IPS-18c (cell line): ENCODE measurements at regions not wholly inside any gene's neighbourhood (a gene's known extent, or its start where the extent isn't known, plus 50 kb on each side); places are given as distances from the start of the nearest gene placed in this dataset.

ENCODE experiments used
- H3K4me3 ChIP-seq: 2 replicates; pipeline ENCODE4 v1.7.0; 2013; ENCODE audit warnings: low read depth, mild to moderate bottlenecking, low read length, moderate library complexity; ENCODE audit not compliant: insufficient read depth
- H3K9me3 ChIP-seq: one replicate; pipeline ENCODE4 v1.6.1; 2013; ENCODE audit warnings: mild to moderate bottlenecking, low read length, moderate library complexity; ENCODE audit not compliant: control insufficient read depth, insufficient read depth

- H3K9me3 ChIP-seq, result no peaks in the 10 kb centered on the region
- H3K4me3 ChIP-seq, result no peak overlapping the region
These were observed 497.9 kb downstream of the ANXA1 start for GRCh38 chr9:73649552-73649951.

GRCh38 chr9:73655363-73655762 is 503.7 kb downstream of the ANXA1 start:
- H3K9me3 ChIP-seq, result no peaks in the 10 kb centered on the region

GRCh38 chr9:73655831-73656230 is 504.2 kb downstream of the ANXA1 start:
- H3K9me3 ChIP-seq, result no peaks in the 10 kb centered on the region
- no peak overlapping the region for H3K4me3 ChIP-seq

More at GRCh38 chr9:73655363-73655762, 503.7 kb downstream of the ANXA1 start:
- H3K4me3 ChIP-seq, result no peak overlapping the region

GRCh38 chr9:73665253-73665652 is 513.6 kb downstream of the ANXA1 start:
- Histone ChIP-seq H3K9me3 (no peaks in the 10 kb centered on the region), H3K4me3 (no peak overlapping the region)

GRCh38 chr9:73667749-73668148 is 516.1 kb downstream of the ANXA1 start:
- Histone ChIP-seq H3K9me3 (no peaks in the 10 kb centered on the region), H3K4me3 (no peak overlapping the region)

GRCh38 chr9:73680831-73681230 is 529.2 kb downstream of the ANXA1 start:
- Histone ChIP-seq H3K9me3 (no peaks in the 10 kb centered on the region), H3K4me3 (no peak overlapping the region)

GRCh38 chr9:73682789-73683188 is 531.1 kb downstream of the ANXA1 start:
- H3K9me3 ChIP-seq, result no peaks in the 10 kb centered on the region

GRCh38 chr9:73683862-73684591 is 532.4 kb downstream of the ANXA1 start:
- H3K4me3 ChIP-seq, result no peak overlapping the region
- no peaks in the 10 kb centered on the region for H3K9me3 ChIP-seq

More at GRCh38 chr9:73682789-73683188, 531.1 kb downstream of the ANXA1 start:
- no peak overlapping the region for H3K4me3 ChIP-seq

- H3K4me3 ChIP-seq, result no peak overlapping the region
- no peaks in the 10 kb centered on the region for H3K9me3 ChIP-seq
These were observed 532.9 kb downstream of the ANXA1 start for GRCh38 chr9:73684601-73685000.

GRCh38 chr9:73685786-73686185 is 534.1 kb downstream of the ANXA1 start:
- no peak overlapping the region for H3K4me3 ChIP-seq
- no peaks in the 10 kb centered on the region for H3K9me3 ChIP-seq

- no peaks in the 10 kb centered on the region for H3K9me3 ChIP-seq
- H3K4me3 ChIP-seq, result no peak overlapping the region
These were observed 537.6 kb downstream of the ANXA1 start for GRCh38 chr9:73689051-73689870.

GRCh38 chr9:73701415-73702057 is 549.9 kb downstream of the ANXA1 start:
- Histone ChIP-seq H3K9me3 (no peaks in the 10 kb centered on the region), H3K4me3 (no peak overlapping the region)

GRCh38 chr9:73714294-73714693 is 562.6 kb downstream of the ANXA1 start:
- no peaks in the 10 kb centered on the region for H3K9me3 ChIP-seq
- H3K4me3 ChIP-seq, result no peak overlapping the region

- no peaks in the 10 kb centered on the region for H3K9me3 ChIP-seq
- H3K4me3 ChIP-seq, result no peak overlapping the region
These were observed 563.9 kb downstream of the ANXA1 start for GRCh38 chr9:73715591-73715990.

GRCh38 chr9:73719660-73720059 is 568.0 kb downstream of the ANXA1 start:
- no peak overlapping the region for H3K4me3 ChIP-seq
- no peaks in the 10 kb centered on the region for H3K9me3 ChIP-seq

- Histone ChIP-seq H3K9me3 (no peaks in the 10 kb centered on the region), H3K4me3 (no peak overlapping the region)
These were observed 568.9 kb downstream of the ANXA1 start for GRCh38 chr9:73720601-73721000.

GRCh38 chr9:73736270-73736669 is 584.6 kb downstream of the ANXA1 start:
- Histone ChIP-seq H3K4me3 (no peak overlapping the region), H3K9me3 (no peaks in the 10 kb centered on the region)
